GM12875 (cell line): ENCODE measurements at regions not wholly inside any gene's neighbourhood (a gene's known extent, or its start where the extent isn't known, plus 50 kb on each side); places are given as distances from the start of the nearest gene placed in this dataset.
"Not testable (repeated sequence)": the region's sequence is repeated elsewhere in the genome, so short reads cannot be mapped to it uniquely, and the experiment has no call there.

Source experiments
- H3K4me3 ChIP-seq: one replicate; pipeline ENCODE4 v1.5.1; 2011; ENCODE audit warnings: low read depth, low read length, control low read depth
- TF ChIP-seq, protein P1 (sequence below): IDR thresholded peaks from 2 replicates; pipeline ENCODE4 v1.5.1; 2011; ENCODE audit warnings: low read depth, mild to moderate bottlenecking, control low read depth, inconsistent platforms, low read length, moderate library complexity, borderline replicate concordance; ENCODE audit not compliant: insufficient read depth

- TF ChIP-seq, protein P1, sequence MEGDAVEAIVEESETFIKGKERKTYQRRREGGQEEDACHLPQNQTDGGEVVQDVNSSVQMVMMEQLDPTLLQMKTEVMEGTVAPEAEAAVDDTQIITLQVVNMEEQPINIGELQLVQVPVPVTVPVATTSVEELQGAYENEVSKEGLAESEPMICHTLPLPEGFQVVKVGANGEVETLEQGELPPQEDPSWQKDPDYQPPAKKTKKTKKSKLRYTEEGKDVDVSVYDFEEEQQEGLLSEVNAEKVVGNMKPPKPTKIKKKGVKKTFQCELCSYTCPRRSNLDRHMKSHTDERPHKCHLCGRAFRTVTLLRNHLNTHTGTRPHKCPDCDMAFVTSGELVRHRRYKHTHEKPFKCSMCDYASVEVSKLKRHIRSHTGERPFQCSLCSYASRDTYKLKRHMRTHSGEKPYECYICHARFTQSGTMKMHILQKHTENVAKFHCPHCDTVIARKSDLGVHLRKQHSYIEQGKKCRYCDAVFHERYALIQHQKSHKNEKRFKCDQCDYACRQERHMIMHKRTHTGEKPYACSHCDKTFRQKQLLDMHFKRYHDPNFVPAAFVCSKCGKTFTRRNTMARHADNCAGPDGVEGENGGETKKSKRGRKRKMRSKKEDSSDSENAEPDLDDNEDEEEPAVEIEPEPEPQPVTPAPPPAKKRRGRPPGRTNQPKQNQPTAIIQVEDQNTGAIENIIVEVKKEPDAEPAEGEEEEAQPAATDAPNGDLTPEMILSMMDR = no peak
- no peak overlapping the region for H3K4me3 ChIP-seq
These were observed 699.7 kb downstream of the NTRK3 start for GRCh38 chr15:87556886-87557285.

GRCh38 chr15:87549860-87550259 lies 706.7 kb downstream of the NTRK3 start:
- TF ChIP-seq, protein P1 = no peak
- H3K4me3 ChIP-seq = no peak overlapping the region

- TF ChIP-seq, protein P1 = no peak
- H3K4me3 ChIP-seq = no peak overlapping the region
These were observed 707.2 kb downstream of the NTRK3 start for GRCh38 chr15:87549296-87549695.

DNA sequence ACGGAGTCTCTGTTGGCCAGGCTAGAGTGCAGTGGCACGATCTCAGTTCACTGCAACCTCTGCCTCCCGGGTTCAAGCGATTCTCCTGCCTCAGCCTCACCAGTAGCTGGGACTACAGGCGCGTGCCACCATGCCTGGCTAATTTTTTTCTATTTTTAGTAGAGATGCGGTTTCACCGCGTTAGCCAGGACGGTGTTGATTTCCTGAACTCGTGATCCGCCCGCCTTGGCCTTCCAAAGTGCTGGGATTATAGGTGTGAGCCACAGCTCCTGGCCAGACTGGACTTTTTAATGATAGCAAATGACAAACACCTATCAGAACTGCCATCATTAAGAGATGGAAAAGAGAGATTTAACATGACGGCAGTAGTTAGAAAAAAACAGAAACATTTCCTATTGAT lies 707.9 kb downstream of the NTRK3 start:
- H3K4me3 ChIP-seq = not testable (repeated sequence)

GRCh38 chr15:87547470-87548181 lies 708.9 kb downstream of the NTRK3 start:
- TF ChIP-seq, protein P1 = no peak

DNA sequence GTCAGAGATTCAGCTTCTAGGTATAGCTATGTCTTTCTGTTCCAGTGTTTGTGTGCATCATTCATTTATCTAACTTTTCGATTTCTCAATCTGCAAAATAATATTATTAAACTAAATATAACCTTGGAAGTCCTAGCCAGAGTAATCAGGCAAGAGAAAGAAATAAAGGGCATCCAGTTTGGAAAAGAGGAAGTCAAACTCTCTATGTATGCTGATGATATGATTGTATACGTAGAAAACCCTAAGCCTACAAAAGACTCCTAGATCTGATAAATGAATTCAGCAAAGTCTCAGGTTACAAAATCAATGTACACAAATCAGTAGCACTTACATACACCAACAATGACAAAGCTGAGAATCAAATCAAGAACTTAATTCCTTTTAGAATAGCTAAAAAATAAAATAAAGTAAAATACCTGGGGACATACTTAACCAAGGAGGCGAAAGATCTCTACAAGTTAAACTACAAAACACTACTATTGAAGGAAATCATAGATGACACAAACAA lies 718.2 kb downstream of the NTRK3 start:
- TF ChIP-seq, protein P1 = no peak
- no peak overlapping the region for H3K4me3 ChIP-seq

More at GRCh38 chr15:87547470-87548181, 708.9 kb downstream of the NTRK3 start:
- no peak overlapping the region for H3K4me3 ChIP-seq

DNA sequence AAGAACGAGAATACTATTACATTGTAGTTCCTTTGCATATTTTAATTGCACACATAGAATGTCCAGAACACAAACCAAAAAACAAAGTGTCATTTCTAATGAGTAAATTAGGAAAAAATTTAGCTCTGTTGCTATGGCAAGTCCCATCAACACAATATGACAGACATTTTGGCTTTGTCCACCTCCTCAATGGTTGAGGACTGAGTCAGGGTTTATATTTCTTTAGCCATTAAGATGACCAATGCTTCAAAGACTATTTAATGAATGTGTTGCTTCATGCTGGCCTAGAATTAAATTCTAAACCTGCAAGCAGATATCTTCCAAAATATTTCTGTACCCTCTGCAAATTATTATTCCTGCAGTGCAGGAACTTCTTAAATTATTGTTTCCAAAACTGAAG lies 719.2 kb downstream of the NTRK3 start:
- TF ChIP-seq, protein P1 = no peak

DNA sequence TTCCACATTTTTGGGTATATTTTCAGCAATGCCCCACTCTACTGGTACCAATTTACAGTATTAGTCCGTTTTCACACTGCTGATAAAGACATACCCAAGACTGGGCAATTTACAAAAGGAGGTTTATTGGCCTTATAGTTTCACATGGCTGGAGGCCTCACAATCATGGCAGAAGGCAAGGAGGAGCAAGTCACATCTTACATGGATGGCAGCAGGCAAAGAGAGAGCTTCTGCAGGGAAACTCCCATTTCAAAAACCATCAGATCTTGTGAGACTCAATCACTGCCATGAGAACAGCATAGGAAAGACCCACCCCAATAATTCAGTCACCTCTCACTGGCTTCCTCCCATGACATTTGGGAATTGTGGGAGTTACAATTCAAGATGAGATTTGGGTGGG lies 722.9 kb downstream of the NTRK3 start:
- not testable (repeated sequence) for H3K4me3 ChIP-seq

More for the DNA sequence above, 719.2 kb downstream of the NTRK3 start:
- H3K4me3 ChIP-seq = no peak overlapping the region
